DOHH2 (cell line): ENCODE measurements at regions not wholly inside any gene's neighbourhood (a gene's known extent, or its start where the extent isn't known, plus 50 kb on each side); places are given as distances from the start of the nearest gene placed in this dataset.

ENCODE experiments used
- H3F3A ChIP-seq: fragments of 200-600 bp; sonication (generic), shearing (Covaris generic); 2 replicates; pipeline ENCODE4 v1.6.0; 2016; ENCODE audit warnings: antibody characterized with exemption, mild to moderate bottlenecking; ENCODE audit not compliant: control insufficient read depth, insufficient read depth
- H3K27ac ChIP-seq: fragments of 200-600 bp; sonication (generic); 2 replicates; pipeline ENCODE4 v1.5.1; 2014; ENCODE audit warnings: low read depth, mild to moderate bottlenecking, low read length, moderate library complexity
- H3K27me3 ChIP-seq: fragments of 200-600 bp; sonication (generic); 2 replicates; pipeline ENCODE4 v1.6.1; 2014; ENCODE audit warnings: mild to moderate bottlenecking, low read length, mixed read lengths; ENCODE audit not compliant: control insufficient read depth
- H3K36me3 ChIP-seq: fragments of 200-600 bp; sonication (generic); 2 replicates; pipeline ENCODE4 v1.6.1; 2014; ENCODE audit warnings: mild to moderate bottlenecking, low read length, moderate library complexity, mixed read lengths; ENCODE audit not compliant: control insufficient read depth
- H3K4me1 ChIP-seq: fragments of 200-600 bp; sonication (generic); 2 replicates; pipeline ENCODE4 v1.6.1; 2014; ENCODE audit warnings: mild to moderate bottlenecking, low read length, mixed read lengths; ENCODE audit not compliant: control insufficient read depth
- H3K4me2 ChIP-seq: fragments of 200-600 bp; sonication (generic); 2 replicates; pipeline ENCODE4 v1.6.0; 2014; ENCODE audit warnings: mild to moderate bottlenecking, low read length, moderate library complexity
- H3K4me3 ChIP-seq: fragments of 200-600 bp; sonication (generic); 2 replicates; pipeline ENCODE4 v1.5.1; 2014; ENCODE audit warnings: mild to moderate bottlenecking, low read length, mixed read lengths
- H3K79me2 ChIP-seq: fragments of 200-600 bp; sonication (generic); 2 replicates; pipeline ENCODE4 v1.6.1; 2014; ENCODE audit warnings: mild to moderate bottlenecking, low read length, mixed read lengths; ENCODE audit not compliant: control insufficient read depth
- H3K9me2 ChIP-seq: fragments of 200-600 bp; sonication (generic); replicated peaks from 2 replicates; pipeline ENCODE4 v1.6.1; 2014; ENCODE audit warnings: mild to moderate bottlenecking, low read length, mixed read lengths; ENCODE audit not compliant: control insufficient read depth
- H3K9me3 ChIP-seq: fragments of 200-600 bp; sonication (generic); 2 replicates; pipeline ENCODE4 v1.6.1; 2014; ENCODE audit warnings: antibody characterized with exemption, low read length, mixed read lengths; ENCODE audit not compliant: control insufficient read depth, insufficient read depth
- H4K20me1 ChIP-seq: fragments of 200-600 bp; sonication (generic); 2 replicates; pipeline ENCODE4 v1.6.0; 2014; ENCODE audit warnings: low read depth, mild to moderate bottlenecking, antibody characterized with exemption, low read length, moderate library complexity; ENCODE audit not compliant: control insufficient read depth, insufficient read depth
- CTCF ChIP-seq: fragments of 200-600 bp; sonication (generic); IDR thresholded peaks from one replicate; pipeline ENCODE4 v1.5.1; 2014; ENCODE audit warnings: antibody characterized with exemption, mild to moderate bottlenecking, low read depth, low read length; ENCODE audit not compliant: poor library complexity, severe bottlenecking
- EZH2phosphoT487 ChIP-seq: fragments of 200-600 bp; sonication (generic); IDR thresholded peaks from 2 replicates; pipeline ENCODE4 v1.6.1; 2017; ENCODE audit warnings: borderline replicate concordance, mild to moderate bottlenecking, antibody characterized with exemption, low read length, moderate library complexity, mixed read lengths

- Histone ChIP-seq H3K4me3 (no peak overlapping the region), H4K20me1 (no peaks in the 10 kb centered on the region)
- no peak for TF ChIP-seq EZH2phosphoT487
- no peak for TF ChIP-seq CTCF
Measured at GRCh38 chr4:100688368-100688767, 170.5 kb upstream of the EMCN start.

GRCh38 chr4:100682477-100683218 lies 164.8 kb upstream of the EMCN start:
- H3K27ac ChIP-seq = no peak overlapping the region
- no peaks in the 10 kb centered on the region for H3K79me2 ChIP-seq
- H3K4me1 ChIP-seq = no peaks in the 10 kb centered on the region
- H3K27me3 ChIP-seq = no peaks in the 10 kb centered on the region
- no peaks in the 10 kb centered on the region for H4K20me1 ChIP-seq
- no peak overlapping the region for H3K4me3 ChIP-seq
- H3K9me3 ChIP-seq = no peaks in the 10 kb centered on the region
- H3K4me2 ChIP-seq = no peak overlapping the region
- H3K9me2 ChIP-seq = no peaks in the 10 kb centered on the region
- no peaks in the 10 kb centered on the region for H3K36me3 ChIP-seq
- TF ChIP-seq EZH2phosphoT487 (no peak), CTCF (no peak)
- no peaks in the 10 kb centered on the region for H3F3A ChIP-seq

More at GRCh38 chr4:100688368-100688767, 170.5 kb upstream of the EMCN start:
- Histone ChIP-seq H3F3A (no peaks in the 10 kb centered on the region), H3K4me1 (no peaks in the 10 kb centered on the region), H3K79me2 (no peaks in the 10 kb centered on the region), H3K27me3 (no peaks in the 10 kb centered on the region), H3K27ac (no peak overlapping the region), H3K9me2 (no peaks in the 10 kb centered on the region), H3K36me3 (no peaks in the 10 kb centered on the region), H3K9me3 (no peaks in the 10 kb centered on the region), H3K4me2 (no peak overlapping the region)

GRCh38 chr4:100681289-100681688 lies 163.5 kb upstream of the EMCN start:
- H3K4me2 ChIP-seq = no peak overlapping the region
- H3K79me2 ChIP-seq = no peaks in the 10 kb centered on the region
- no peak overlapping the region for H3K4me3 ChIP-seq
- H3K36me3 ChIP-seq = no peaks in the 10 kb centered on the region
- H4K20me1 ChIP-seq = no peaks in the 10 kb centered on the region
- no peak for TF ChIP-seq EZH2phosphoT487
- no peak for TF ChIP-seq CTCF
- no peaks in the 10 kb centered on the region for H3K27me3 ChIP-seq
- H3K9me3 ChIP-seq = no peaks in the 10 kb centered on the region
- no peaks in the 10 kb centered on the region for H3K4me1 ChIP-seq
- no peak overlapping the region for H3K27ac ChIP-seq
- no peaks in the 10 kb centered on the region for H3K9me2 ChIP-seq
- no peaks in the 10 kb centered on the region for H3F3A ChIP-seq
